H1 (cell line): ENCODE measurements at regions not wholly inside any gene's neighbourhood (a gene's known extent, or its start where the extent isn't known, plus 50 kb on each side); places are given as distances from the start of the nearest gene placed in this dataset.
A peak's percentile ranks its signal among the peaks of the same experiment; 100 is the strongest.

Experiments used
- CTCF ChIA-PET: fragments of 300-600 bp; sonication (Branson Sonifier 250); formaldehyde crosslinking; loops from one replicate; lab custom pipeline; 2021; ENCODE audit not compliant: partially characterized antibody; lab: Charles Lee
- POLR2A ChIA-PET: fragments of 300-600 bp; sonication (Branson Sonifier 250); formaldehyde crosslinking; loops from one replicate; lab custom pipeline; 2021; ENCODE audit warnings: inconsistent platforms; ENCODE audit not compliant: partially characterized antibody; lab: Charles Lee
- DNase-seq, 2 experiments: peaks; one replicate each; pipeline versions ENCODE4 v3.0.0 to v3.0.0-alpha.2; 2010 to 2022; ENCODE audit warnings: low spot score in 2 of 2, low read depth in 1 of 2, mixed read lengths in 1 of 2
- FAIRE-seq: peaks from 2 replicates; lab custom pipeline; 2011; peaks lifted over from hg19 to GRCh38; lab: Jason Lieb, UNC
- H2AFZ ChIP-seq: 2 replicates; pipeline ENCODE4 v1.8.1; 2012; ENCODE audit warnings: low read length, inconsistent platforms
- H2AK5ac ChIP-seq: 2 replicates; pipeline ENCODE4 v1.6.1; 2013; ENCODE audit warnings: low read depth, low read length
- H2BK120ac ChIP-seq: replicated peaks from 2 replicates; pipeline ENCODE3; 2013; ENCODE audit warnings: low read depth, low read length, inconsistent platforms
- H2BK12ac ChIP-seq: 2 replicates; pipeline ENCODE4 v1.6.1; 2013; ENCODE audit warnings: low read depth, low read length
- H2BK15ac ChIP-seq: 2 replicates; pipeline ENCODE4 v1.6.1; 2013; ENCODE audit warnings: low read length
- H2BK20ac ChIP-seq: 2 replicates; pipeline ENCODE4 v1.6.1; 2013; ENCODE audit warnings: low read length
- H2BK5ac ChIP-seq: 2 replicates; pipeline ENCODE4 v1.6.1; 2013; ENCODE audit warnings: low read depth, low read length
- H3K14ac ChIP-seq: 2 replicates; pipeline ENCODE4 v1.6.1; 2013; ENCODE audit warnings: inconsistent platforms; ENCODE audit not compliant: insufficient read length
- H3K18ac ChIP-seq: 2 replicates; pipeline ENCODE4 v1.6.1; 2013; ENCODE audit warnings: low read length; ENCODE audit errors: extremely low read depth
- H3K23ac ChIP-seq: 2 replicates; pipeline ENCODE4 v1.6.1; 2013; ENCODE audit warnings: inconsistent platforms; ENCODE audit not compliant: insufficient read length
- H3K23me2 ChIP-seq: 2 replicates; pipeline ENCODE4 v1.6.1; 2013; ENCODE audit warnings: low read depth, low read length
- H3K27ac ChIP-seq: 2 replicates; pipeline ENCODE4 v1.6.1; 2011; ENCODE audit warnings: low read depth, low read length, inconsistent platforms
- H3K27me3 ChIP-seq, 4 experiments: replicated peaks in 1 of 4; 1 replicate in 1 of 4; 2 replicates in 3 of 4; pipeline versions ENCODE4 v1.6.1 to v1.8.1; 2011 to 2013; ENCODE audit warnings: low read length in 3 of 4, mild to moderate bottlenecking in 3 of 4, inconsistent platforms in 2 of 4, mixed read lengths in 2 of 4, moderate library complexity in 1 of 4; ENCODE audit not compliant: control insufficient read depth in 3 of 4, insufficient read depth in 3 of 4; ENCODE audit errors: extremely low read depth in 1 of 4
- H3K36me3 ChIP-seq, 4 experiments: 2 replicates each; pipeline versions ENCODE4 v1.6.1 to v1.8.1; 2011 to 2013; ENCODE audit warnings: mild to moderate bottlenecking in 4 of 4, low read length in 3 of 4, moderate library complexity in 2 of 4, control low read depth in 1 of 4, inconsistent platforms in 1 of 4; ENCODE audit not compliant: insufficient read depth in 4 of 4, control insufficient read depth in 2 of 4
- H3K4ac ChIP-seq: replicated peaks from 2 replicates; pipeline ENCODE3; 2013; ENCODE audit warnings: low read length, low read depth, mixed read lengths, inconsistent platforms; ENCODE audit not compliant: insufficient read length
- H3K4me1 ChIP-seq, 4 experiments: replicated peaks in 1 of 4; 1 replicate in 1 of 4; 2 replicates in 3 of 4; pipeline versions ENCODE4 v1.6.1 to v1.8.1; 2011 to 2013; ENCODE audit warnings: low read length in 3 of 4, inconsistent platforms in 2 of 4, mixed read lengths in 1 of 4; ENCODE audit not compliant: insufficient read depth in 4 of 4, control insufficient read depth in 3 of 4
- H3K4me2 ChIP-seq, 2 experiments: 2 replicates each; pipeline versions ENCODE4 v1.6.1 to v1.8.1; 2011 to 2013; ENCODE audit warnings: low read depth in 2 of 2, low read length in 2 of 2, control low read depth in 1 of 2, inconsistent platforms in 1 of 2, mild to moderate bottlenecking in 1 of 2; ENCODE audit not compliant: insufficient read depth in 1 of 2
- H3K4me3 ChIP-seq, 4 experiments: fragments of 200-600, 300-600 bp in 1 of 4; sonication (generic), shearing (Covaris generic), sonication (Bioruptor Twin) in 1 of 4; 2 replicates each; pipeline versions ENCODE4 v1.5.1 to v1.8.1; 2011 to 2016; ENCODE audit warnings: low read length in 4 of 4, low read depth in 3 of 4, control low read depth in 2 of 4, inconsistent platforms in 2 of 4, mild to moderate bottlenecking in 2 of 4, mixed read lengths in 1 of 4, moderate library complexity in 1 of 4; ENCODE audit not compliant: insufficient read depth in 2 of 4; ENCODE audit errors: extremely low read depth in 1 of 4
- H3K56ac ChIP-seq: replicated peaks from 2 replicates; pipeline ENCODE3; 2013; ENCODE audit warnings: low read depth, mild to moderate bottlenecking, mixed read lengths, low read length, inconsistent platforms; ENCODE audit not compliant: insufficient read length
- H3K79me1 ChIP-seq: 2 replicates; pipeline ENCODE4 v1.6.1; 2013; ENCODE audit warnings: low read depth, low read length, control low read depth
- H3K79me2 ChIP-seq, 2 experiments: 2 replicates each; pipeline versions ENCODE4 v1.6.1 to v1.8.1; 2012 to 2013; ENCODE audit warnings: low read length in 2 of 2, mild to moderate bottlenecking in 2 of 2, inconsistent platforms in 1 of 2; ENCODE audit not compliant: insufficient read depth in 2 of 2, control insufficient read depth in 1 of 2
- H3K9ac ChIP-seq, 4 experiments: replicated peaks in 1 of 4; 1 replicate in 1 of 4; 2 replicates in 3 of 4; pipeline versions ENCODE4 v1.6.1 to v1.8.1; 2011 to 2013; ENCODE audit warnings: low read depth in 3 of 4, low read length in 3 of 4, control low read depth in 2 of 4, mild to moderate bottlenecking in 2 of 4, moderate library complexity in 2 of 4, inconsistent platforms in 1 of 4; ENCODE audit errors: extremely low read depth in 1 of 4
- H3K9me3 ChIP-seq, 2 experiments: 2 replicates each; pipeline versions ENCODE4 v1.6.1 to v1.8.1; 2012 to 2013; ENCODE audit warnings: mild to moderate bottlenecking in 2 of 2, moderate library complexity in 2 of 2, control low read depth in 1 of 2, inconsistent platforms in 1 of 2, low read depth in 1 of 2, low read length in 1 of 2, mixed read lengths in 1 of 2; ENCODE audit not compliant: insufficient read depth in 2 of 2
- H4K20me1 ChIP-seq, 2 experiments: replicated peaks in 1 of 2; 2 replicates each; pipeline versions ENCODE3 to v1.8.1; 2011 to 2013; ENCODE audit warnings: inconsistent platforms in 2 of 2, low read length in 2 of 2, mild to moderate bottlenecking in 1 of 2; ENCODE audit not compliant: insufficient read depth in 2 of 2, control insufficient read depth in 1 of 2
- H4K5ac ChIP-seq: 2 replicates; pipeline ENCODE4 v1.6.1; 2013; ENCODE audit warnings: low read length, low read depth, mixed read lengths, inconsistent platforms; ENCODE audit not compliant: insufficient read length
- H4K8ac ChIP-seq: 2 replicates; pipeline ENCODE4 v1.8.0; 2013; ENCODE audit warnings: mild to moderate bottlenecking, moderate library complexity, low read length, inconsistent platforms; ENCODE audit not compliant: insufficient read depth; ENCODE audit errors: extremely low read depth
- H4K91ac ChIP-seq: replicated peaks from 2 replicates; pipeline ENCODE3; 2013; ENCODE audit warnings: low read length, mixed read lengths, inconsistent platforms; ENCODE audit not compliant: insufficient read length
- CHD2 ChIP-seq: IDR thresholded peaks from 2 replicates; pipeline ENCODE4 v1.6.1; 2012; ENCODE audit warnings: low read length, improper control_type of control experiment
- RFX5 ChIP-seq: IDR thresholded peaks from 2 replicates; pipeline ENCODE4 v1.6.1; 2011; ENCODE audit warnings: low read depth, low read length, improper control_type of control experiment, borderline replicate concordance
- TAF1 ChIP-seq: IDR thresholded peaks from 2 replicates; pipeline ENCODE4 v1.6.1; 2011; ENCODE audit warnings: mild to moderate bottlenecking, low read depth, low read length
- YY1 ChIP-seq: IDR thresholded peaks from 2 replicates; pipeline ENCODE4 v1.6.1; 2011; ENCODE audit warnings: low read depth, mild to moderate bottlenecking, low read length
- WGBS, 2 experiments: shearing (Covaris generic) in 1 of 2; methylation state at CpG; one replicate each; pipeline versions ENCODE4 v1.1.6 to v1.1.7; 2013 to 2015; ENCODE audit warnings: low lambda C conversion rate in 2 of 2, mixed read lengths in 2 of 2, inconsistent platforms in 1 of 2, low coverage in 1 of 2, missing lambda C conversion rate in 1 of 2; ENCODE audit not compliant: insufficient replicate concordance in 2 of 2, insufficient coverage in 1 of 2, insufficient read length in 1 of 2; ENCODE audit errors: extremely low coverage in 1 of 2, missing lambda C conversion rate in 1 of 2; 5-methylcytosine and 5-hydroxymethylcytosine counted together
- TF ChIP-seq, protein P1 (sequence below), 3 experiments: IDR thresholded peaks; 1 replicate in 2 of 3; 2 replicates in 1 of 3; pipeline versions ENCODE4 v1.5.1 to v1.6.1; 2011; ENCODE audit warnings: low read length in 3 of 3, mild to moderate bottlenecking in 3 of 3, inconsistent platforms in 2 of 3, low read depth in 1 of 3, moderate library complexity in 1 of 3; ENCODE audit not compliant: insufficient read depth in 1 of 3; ENCODE audit errors: control extremely low read depth in 1 of 3

DNA sequence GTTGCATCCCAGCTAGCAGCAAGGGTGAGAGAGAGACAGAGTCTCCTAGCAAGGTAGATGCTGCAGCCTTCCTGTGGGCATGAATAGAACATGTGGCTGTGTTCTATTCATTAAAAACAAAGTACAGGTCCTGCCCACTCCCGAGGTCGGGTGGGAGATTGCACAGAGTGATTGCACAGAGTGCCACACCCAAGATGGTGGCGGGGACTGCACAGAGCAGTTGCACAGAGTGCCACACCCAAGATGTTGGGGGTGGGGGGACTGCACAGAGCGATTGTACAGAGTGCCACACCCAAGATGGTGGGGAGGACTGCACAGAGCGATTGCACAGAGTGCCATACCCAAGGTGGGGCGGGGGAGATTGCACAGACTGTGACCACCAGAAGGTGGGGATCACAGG, 410.8 kb upstream of the EEF2KMT start:
- Histone ChIP-seq H3K27ac (no peak overlapping the region), H3K56ac (no peak overlapping the region), H4K8ac (no peak overlapping the region), H2AK5ac (no peak overlapping the region), H2AFZ (no peak overlapping the region), H3K27me3 (no peaks in the 10 kb centered on the region), H3K4me1 (peaks cover 0 to 5% (median 3%) of the 10 kb centered on the region in 4 experiments; a peak in 3 of 7 replicates), H3K79me2 (no peaks in the 10 kb centered on the region), H3K4ac (no peak overlapping the region), H3K23me2 (no peaks in the 10 kb centered on the region; the same call in 1 of the 2 replicates), H4K91ac (no peak overlapping the region), H3K14ac (no peak overlapping the region), H3K23ac (no peak overlapping the region), H3K9ac (no peak overlapping the region), H4K20me1 (no peaks in the 10 kb centered on the region), H2BK5ac (no peak overlapping the region), H4K5ac (no peak overlapping the region), H3K9me3 (no peaks in the 10 kb centered on the region), H2BK120ac (no peak overlapping the region), H3K4me3 (no peak overlapping the region), H2BK12ac (no peak overlapping the region), H3K18ac (no peak overlapping the region), H2BK15ac (no peak overlapping the region), H3K4me2 (no peak overlapping the region), H3K36me3 (no peaks in the 10 kb centered on the region), H2BK20ac (no peak overlapping the region), H3K79me1 (no peaks in the 10 kb centered on the region)
- FAIRE-seq (no peak), DNase-seq (no peak)
- POLR2A ChIA-PET: no interaction called here
- 97% methylated on average over 6 of the region's 6 CpGs; no CpG with 5 or more reads in 1 of the 2 experiments for WGBS, 2 experiments
- CTCF ChIA-PET: interaction anchor here (0.6 to 8.3 kb wide), 5 partner anchors 46 to 116 kb away, joined by 3 to 108 read pairs (median 4); no protein-coding TSS in a partner anchor
- TF ChIP-seq CHD2 (no peak), TAF1 (no peak), RFX5 (no peak), YY1 (peak; percentile 33; the same call in 1 of the 2 replicates)
- TF ChIP-seq, protein P1, sequence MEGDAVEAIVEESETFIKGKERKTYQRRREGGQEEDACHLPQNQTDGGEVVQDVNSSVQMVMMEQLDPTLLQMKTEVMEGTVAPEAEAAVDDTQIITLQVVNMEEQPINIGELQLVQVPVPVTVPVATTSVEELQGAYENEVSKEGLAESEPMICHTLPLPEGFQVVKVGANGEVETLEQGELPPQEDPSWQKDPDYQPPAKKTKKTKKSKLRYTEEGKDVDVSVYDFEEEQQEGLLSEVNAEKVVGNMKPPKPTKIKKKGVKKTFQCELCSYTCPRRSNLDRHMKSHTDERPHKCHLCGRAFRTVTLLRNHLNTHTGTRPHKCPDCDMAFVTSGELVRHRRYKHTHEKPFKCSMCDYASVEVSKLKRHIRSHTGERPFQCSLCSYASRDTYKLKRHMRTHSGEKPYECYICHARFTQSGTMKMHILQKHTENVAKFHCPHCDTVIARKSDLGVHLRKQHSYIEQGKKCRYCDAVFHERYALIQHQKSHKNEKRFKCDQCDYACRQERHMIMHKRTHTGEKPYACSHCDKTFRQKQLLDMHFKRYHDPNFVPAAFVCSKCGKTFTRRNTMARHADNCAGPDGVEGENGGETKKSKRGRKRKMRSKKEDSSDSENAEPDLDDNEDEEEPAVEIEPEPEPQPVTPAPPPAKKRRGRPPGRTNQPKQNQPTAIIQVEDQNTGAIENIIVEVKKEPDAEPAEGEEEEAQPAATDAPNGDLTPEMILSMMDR (IDR thresholded peaks at IDR 0.05; ENCODE audit: control extremely low read depth in 1 of 3, insufficient read depth in 1 of 3, low read depth in 1 of 3, low read length in 3 of 3): no peak
